ENCODE measurements at regions not wholly inside any gene's neighbourhood (a gene's known extent, or its start where the extent isn't known, plus 50 kb on each side); places are given as distances from the start of the nearest gene placed in this dataset.

- no peak for TF ChIP-seq CTCF (conservative IDR thresholded peaks at IDR 0.05; ENCODE audit: low read depth, low read length)
- no peak for TF ChIP-seq EZH2 (IDR thresholded peaks at IDR 0.05; ENCODE audit: low read length, unreplicated experiment)
Observed at GRCh38 chr3:70486414-70487017, 174.1 kb upstream of the MDFIC2 start.

All from PC-3 (cell line).